ENCODE measurements at regions not wholly inside any gene's neighbourhood (a gene's known extent, or its start where the extent isn't known, plus 50 kb on each side); places are given as distances from the start of the nearest gene placed in this dataset.

- 52 to 63% (median 52%) methylated on average over 10 of the region's 10 CpGs for WGBS, 3 donors
- intact Hi-C loops (cut with DNase I), result no loop called here
These were observed 66.4 kb upstream of the TTC34 start for GRCh38 chr1:2867861-2868260.

GRCh38 chr1:2868571-2869195 is 67.2 kb upstream of the TTC34 start:
- peaks cover 0 to 23% (median 13%) of the 10 kb centered on the region in 3 donors for H3K27me3 ChIP-seq (ENCODE audit: insufficient read depth in 3 of 3, low read length in 2 of 3)
- 49 to 64% (median 50%) methylated on average over 20 to 23 of the region's 23 CpGs for WGBS, 3 donors
- intact Hi-C loops (cut with DNase I), result no loop called here

More at GRCh38 chr1:2867861-2868260, 66.4 kb upstream of the TTC34 start:
- Histone ChIP-seq H3K36me3 (ENCODE audit: insufficient read depth in 1 of 2, low read depth in 1 of 2) (no peaks in the 10 kb centered on the region), H3K9me3 (peaks cover 14% of the 10 kb centered on the region), H3K4me1 (no peaks in the 10 kb centered on the region), H3K27me3 (ENCODE audit: insufficient read depth in 3 of 3, low read length in 2 of 3) (peaks cover 0 to 24% (median 14%) of the 10 kb centered on the region in 3 donors), H3K4me3 (no peak overlapping the region), H3K27ac (no peak overlapping the region)
- DNase-seq (no peak), ATAC-seq (no peak)
- TF ChIP-seq CTCF (IDR thresholded peaks at IDR 0.05), result no peak

GRCh38 chr1:2871246-2871815 is 69.8 kb upstream of the TTC34 start:
- Histone ChIP-seq H3K27ac (no peak overlapping the region), H3K9me3 (peaks cover 14% of the 10 kb centered on the region), H3K36me3 (ENCODE audit: insufficient read depth in 1 of 2, low read depth in 1 of 2) (no peaks in the 10 kb centered on the region), H3K4me3 (no peak overlapping the region), H3K4me1 (no peaks in the 10 kb centered on the region), H3K27me3 (ENCODE audit: insufficient read depth in 3 of 3, low read length in 2 of 3) (peaks cover 0 to 38% (median 17%) of the 10 kb centered on the region in 3 donors)
- TF ChIP-seq CTCF (IDR thresholded peaks at IDR 0.05), result no peak
- intact Hi-C loops (cut with DNase I), result loop anchor here in 1 of 2 donors (10.0 kb wide), 1 partner anchor 553 kb away; no protein-coding TSS in a partner anchor
- ATAC-seq (no peak), DNase-seq (no peak)
- WGBS, 3 donors, result 93 to 96% (median 94%) methylated on average over 6 of the region's 6 CpGs

More at GRCh38 chr1:2868571-2869195, 67.2 kb upstream of the TTC34 start:
- H3K36me3 ChIP-seq (ENCODE audit: insufficient read depth in 1 of 2, low read depth in 1 of 2), result no peaks in the 10 kb centered on the region
- no peak for TF ChIP-seq CTCF (IDR thresholded peaks at IDR 0.05)
- no peaks in the 10 kb centered on the region for H3K4me1 ChIP-seq
- H3K9me3 ChIP-seq, result peaks cover 14% of the 10 kb centered on the region
- ATAC-seq, result no peak
- H3K27ac ChIP-seq, result no peak overlapping the region
- H3K4me3 ChIP-seq, result no peak overlapping the region
- DNase-seq, result no peak

- H3K27me3 ChIP-seq (ENCODE audit: insufficient read depth in 3 of 3, low read length in 2 of 3), result peaks cover 0 to 54% (median 20%) of the 10 kb centered on the region in 3 donors
- no peak for TF ChIP-seq CTCF (IDR thresholded peaks at IDR 0.05)
- ATAC-seq (no peak), DNase-seq (no peak)
- H3K36me3 ChIP-seq (ENCODE audit: insufficient read depth in 1 of 2, low read depth in 1 of 2), result no peaks in the 10 kb centered on the region
- H3K9me3 ChIP-seq, result peaks cover 14% of the 10 kb centered on the region
- 62 to 67% (median 64%) methylated on average over 7 of the region's 7 CpGs for WGBS, 3 donors
- no peak overlapping the region for H3K4me3 ChIP-seq
- intact Hi-C loops (cut with DNase I), result loop anchor here in 1 of 2 donors (10.0 kb wide), 1 partner anchor 551 kb away; no protein-coding TSS in a partner anchor
- no peaks in the 10 kb centered on the region for H3K4me1 ChIP-seq
- no peak overlapping the region for H3K27ac ChIP-seq
These were observed 72.7 kb upstream of the TTC34 start for GRCh38 chr1:2874207-2874606.
